Stimulated activated CD8-positive, alpha-beta memory T cell treated with anti-CD3 and anti-CD28 coated beads, Interleukin-15, amount 100 ng/mL, for 48 hours (primary cell): ENCODE measurements at regions not wholly inside any gene's neighbourhood (a gene's known extent, or its start where the extent isn't known, plus 50 kb on each side); places are given as distances from the start of the nearest gene placed in this dataset.
"Not testable (repeated sequence)": the region's sequence is repeated elsewhere in the genome, so short reads cannot be mapped to it uniquely, and the experiment has no call there.

ENCODE experiments used
- DNase-seq, 2 donors: peaks; one replicate each; pipeline ENCODE4 v3.0.0-alpha.2; 2020; ENCODE audit warnings: low read depth in 2 of 2

DNA sequence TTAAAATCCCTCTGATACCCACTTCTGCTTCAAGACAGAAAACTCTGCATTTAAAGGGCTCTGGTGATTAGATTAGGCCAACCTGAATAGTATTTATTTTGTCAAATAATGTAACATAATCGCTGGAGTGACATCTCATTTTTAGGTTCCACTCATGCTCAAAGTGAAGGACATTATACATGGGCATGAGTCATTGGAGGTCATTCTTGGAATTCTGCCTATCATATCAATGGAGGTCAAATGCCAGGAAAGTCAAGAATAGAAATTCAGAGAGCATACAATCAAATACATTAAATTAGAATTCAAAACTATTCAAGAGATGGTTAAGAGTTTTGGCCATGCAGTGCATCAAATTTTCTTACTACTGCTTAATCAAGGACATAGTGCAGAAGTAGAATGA, 50.8 kb upstream of the PRSS1 start:
- DNase-seq = no peak

DNA sequence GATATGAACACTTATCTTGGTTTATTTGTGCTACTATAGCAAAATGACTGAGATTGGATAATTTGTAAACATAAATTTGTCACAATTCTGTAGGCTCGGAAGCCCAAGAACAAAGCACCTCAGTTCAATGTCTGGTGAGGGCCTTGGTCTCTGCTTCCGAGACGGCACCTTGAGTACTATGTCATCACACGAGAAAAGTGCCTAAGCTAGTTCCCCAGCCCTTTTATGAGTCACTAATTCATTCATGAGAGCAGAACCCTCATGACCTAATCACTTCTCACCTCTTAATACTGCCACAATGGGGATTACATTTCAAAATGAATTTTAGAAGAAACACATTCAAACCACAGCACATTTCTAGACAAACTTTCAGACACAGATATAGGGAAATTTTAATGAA, 52.0 kb upstream of the PRSS1 start:
- DNase-seq = no peak

DNA sequence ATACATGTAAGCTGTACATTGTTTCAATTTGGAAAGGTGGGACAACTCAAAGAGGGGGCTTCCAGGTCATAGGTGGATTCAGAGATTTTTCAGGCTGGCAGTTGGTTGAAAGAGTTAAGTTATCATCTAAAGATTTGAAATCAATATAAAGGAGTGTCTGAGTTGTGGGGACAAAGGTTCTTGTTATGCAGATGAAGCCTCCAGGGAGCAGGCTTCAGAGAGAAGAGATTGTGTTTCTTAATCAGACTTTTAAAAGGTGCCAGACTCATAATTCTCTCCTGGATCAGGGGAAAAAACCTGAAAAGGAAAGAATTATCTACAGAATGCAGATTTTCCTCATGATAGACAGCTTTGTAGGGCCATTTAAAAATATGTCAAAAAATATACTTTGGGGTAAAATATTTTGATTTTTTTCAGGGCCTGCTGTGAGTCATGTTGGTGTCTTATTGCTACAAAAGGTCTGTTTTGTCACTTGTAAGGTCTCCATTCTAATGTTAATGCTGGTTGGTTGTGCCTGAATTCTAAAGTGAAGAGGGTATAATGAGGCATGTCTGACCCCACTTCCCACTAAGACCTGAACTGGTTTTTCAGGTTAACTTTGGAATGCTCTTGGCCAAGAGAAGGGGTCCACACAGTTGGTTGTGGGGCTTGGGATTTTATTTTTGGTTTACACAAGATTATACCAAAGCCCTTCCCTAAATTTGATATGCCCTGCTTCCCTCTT, 52.7 kb upstream of the PRSS1 start:
- DNase-seq = no peak

DNA sequence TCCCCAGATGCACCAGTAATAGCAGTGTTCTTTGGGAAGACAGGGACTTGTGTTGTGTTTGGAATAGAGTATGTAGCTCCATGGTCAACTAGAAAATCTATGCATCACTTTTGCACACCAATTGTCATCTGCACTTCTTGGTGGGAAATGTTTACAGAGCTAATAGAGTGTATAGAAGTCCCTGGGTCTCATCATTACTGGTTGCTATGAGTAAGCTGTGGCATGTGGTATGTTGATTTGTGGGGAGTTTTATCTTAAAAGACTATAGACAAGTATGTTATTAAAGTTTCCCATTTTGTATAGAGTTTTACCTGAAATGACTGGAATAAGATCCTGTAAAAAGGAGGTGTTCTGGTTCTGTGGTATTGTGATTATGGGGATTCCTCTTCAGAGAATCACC, 55.4 kb upstream of the PRSS1 start:
- no peak for DNase-seq

DNA sequence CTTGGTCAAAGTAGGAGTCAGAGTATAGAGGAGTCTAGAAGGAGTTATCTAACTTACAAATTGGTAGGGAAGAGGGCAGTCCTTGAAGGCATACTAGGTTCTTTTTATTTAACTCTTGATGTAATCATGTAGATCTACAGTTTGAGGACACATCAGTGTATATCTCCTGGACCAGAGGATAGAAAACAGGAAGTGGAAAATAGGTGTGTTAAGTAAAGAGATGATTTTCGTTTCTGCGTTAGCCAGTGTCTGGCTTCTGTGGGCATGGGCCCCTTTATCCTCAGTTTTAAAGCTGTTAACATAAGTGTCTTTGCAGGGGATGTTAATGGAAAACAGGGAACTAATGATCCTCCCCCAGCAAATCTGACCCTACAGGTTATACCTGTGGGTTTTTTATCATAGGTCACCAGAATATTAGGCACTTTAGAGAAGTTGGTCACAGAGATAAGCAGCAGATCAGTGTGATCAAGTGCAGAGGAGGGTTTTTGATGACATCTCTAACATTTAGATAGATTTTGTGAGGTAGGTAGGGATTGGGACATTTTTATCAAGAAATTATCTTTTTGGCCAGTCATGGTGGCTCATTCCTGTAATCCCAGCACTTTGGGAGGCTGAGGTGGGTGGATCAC, 58.6 kb upstream of the PRSS1 start:
- DNase-seq = no peak

DNA sequence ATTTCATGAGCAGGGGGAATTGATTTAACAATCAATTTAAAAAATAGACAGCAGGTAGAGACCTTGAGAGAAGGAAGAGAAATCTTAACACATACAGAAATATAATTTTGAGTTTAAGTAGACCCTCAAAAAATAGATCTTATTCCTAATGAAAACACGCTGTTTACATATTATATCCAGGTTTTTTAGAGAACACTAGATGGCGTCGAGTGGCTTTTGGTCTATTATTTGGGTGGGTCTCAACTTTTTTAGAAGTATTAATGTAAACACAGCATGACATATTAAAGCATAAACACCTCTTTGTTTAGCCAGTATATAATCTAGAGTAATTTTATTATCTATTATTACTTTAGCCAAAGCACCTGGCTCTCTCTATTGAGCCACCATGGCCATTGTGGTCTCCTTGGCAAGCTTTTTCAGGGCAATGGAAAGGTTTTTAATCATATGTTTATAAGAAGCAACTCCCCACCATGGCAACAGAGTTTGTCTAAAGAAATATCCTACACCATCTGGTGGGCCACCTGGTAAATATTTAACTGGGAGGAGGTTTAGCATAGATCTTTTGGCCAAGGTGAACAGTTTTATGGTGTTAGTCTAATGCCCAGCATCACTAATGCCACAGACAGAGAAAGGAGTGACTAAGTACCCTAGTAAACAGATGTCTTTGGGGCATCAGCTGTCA, 59.7 kb upstream of the PRSS1 start:
- DNase-seq = no peak

DNA sequence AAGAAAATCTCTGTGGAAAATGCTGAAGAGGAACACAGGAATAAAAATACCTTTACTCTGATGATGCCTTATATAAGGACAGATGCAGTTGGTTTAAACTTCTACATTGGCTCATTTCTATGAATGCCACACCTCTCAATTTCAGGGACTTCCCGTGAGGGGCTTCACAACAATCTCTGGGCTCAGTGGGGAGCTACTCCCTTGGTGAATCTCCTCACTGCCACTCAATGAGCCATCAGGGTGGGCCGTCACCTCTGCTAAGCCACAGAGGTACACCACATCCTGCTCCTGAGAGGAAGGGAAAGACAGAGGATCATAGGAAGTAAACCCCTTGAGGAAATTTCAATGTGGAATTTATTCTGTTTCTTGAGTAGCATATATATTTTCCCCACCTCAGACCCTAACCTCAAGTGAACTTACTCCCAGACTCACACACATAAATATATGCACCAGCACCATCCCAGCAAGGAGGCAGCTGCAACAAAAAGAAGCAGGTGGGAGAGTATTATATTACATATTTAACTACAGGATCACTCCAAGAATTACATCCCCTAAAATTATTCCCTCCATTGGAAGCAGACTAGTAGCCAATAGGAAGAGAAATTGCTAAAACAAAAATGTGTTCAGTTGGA, 63.3 kb upstream of the PRSS1 start:
- DNase-seq = peak in 1 of 2 donors; percentile 0

DNA sequence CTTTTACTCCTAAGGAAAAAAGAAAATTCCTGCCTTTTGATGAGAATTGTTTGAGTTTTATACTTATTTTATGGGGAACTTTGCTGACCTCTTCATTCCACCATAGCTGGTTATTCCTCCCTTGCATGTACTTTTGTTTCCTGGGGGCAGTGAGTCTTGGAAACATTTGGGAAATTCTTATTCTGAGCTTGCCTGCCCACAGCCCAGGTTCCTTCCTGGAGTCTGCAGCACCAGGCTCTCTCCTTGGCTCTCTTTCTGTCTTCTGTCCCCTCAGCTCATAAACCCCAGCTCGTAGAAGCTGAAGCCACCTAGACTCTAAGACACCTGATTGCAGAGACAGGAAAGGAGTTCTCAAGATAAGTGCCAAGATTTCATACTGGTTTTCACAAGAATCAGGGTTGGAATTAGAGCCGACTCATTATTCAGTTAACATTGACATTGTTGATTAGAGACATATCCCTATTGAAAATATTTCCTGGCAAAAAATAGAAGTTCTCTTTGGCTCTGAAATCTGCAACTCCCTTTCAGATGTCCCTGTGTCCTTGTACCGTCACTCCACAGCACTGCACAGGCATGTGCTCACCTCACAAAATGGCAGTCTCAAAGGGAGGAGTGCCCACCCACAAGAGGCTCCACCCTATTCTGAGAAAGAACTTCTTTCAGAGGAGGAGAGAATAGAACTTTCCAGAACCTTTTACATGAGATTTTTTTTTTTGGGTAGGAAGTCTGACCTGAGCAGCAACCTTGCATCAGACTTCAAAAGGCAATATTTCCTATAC, 67.8 kb upstream of the PRSS1 start:
- DNase-seq = no peak

DNA sequence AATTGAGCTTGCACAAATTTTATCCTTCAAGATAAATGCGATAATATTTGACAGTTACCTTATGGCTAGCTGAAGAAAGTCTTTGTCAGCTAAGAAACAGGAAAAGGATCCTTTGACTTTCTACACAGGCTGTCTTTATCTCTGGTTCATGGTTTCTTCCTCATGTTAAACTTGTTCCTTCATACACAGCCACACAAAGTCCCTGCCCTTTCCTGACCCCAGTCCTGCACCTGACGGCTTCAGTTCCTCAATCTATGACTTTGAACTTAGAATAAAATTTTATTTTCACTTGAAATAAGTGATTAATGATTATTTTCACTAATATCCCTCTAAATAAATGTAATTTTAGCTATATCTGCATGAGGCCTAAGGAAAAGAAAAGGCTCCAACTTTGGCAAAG, 77.8 kb upstream of the PRSS1 start:
- no peak for DNase-seq

DNA sequence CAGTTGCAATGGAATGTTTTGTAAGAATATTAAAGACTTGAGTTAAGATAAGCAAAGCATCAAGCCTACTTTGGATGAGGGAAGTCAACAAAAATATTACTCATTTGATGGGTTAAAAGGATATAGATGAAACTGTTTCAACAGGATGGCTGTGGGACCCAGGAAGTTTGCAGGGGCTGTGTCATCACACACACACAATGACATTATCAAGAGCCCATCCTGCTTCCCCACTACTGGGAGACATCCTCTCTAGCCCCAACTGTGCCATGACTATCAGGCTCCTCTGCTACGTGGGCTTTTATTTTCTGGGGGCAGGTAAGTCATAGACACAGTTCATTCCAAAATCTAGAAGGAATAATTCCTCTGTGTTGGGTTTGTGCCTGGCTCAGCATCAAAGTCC, 78.8 kb upstream of the PRSS1 start:
- no peak for DNase-seq

DNA sequence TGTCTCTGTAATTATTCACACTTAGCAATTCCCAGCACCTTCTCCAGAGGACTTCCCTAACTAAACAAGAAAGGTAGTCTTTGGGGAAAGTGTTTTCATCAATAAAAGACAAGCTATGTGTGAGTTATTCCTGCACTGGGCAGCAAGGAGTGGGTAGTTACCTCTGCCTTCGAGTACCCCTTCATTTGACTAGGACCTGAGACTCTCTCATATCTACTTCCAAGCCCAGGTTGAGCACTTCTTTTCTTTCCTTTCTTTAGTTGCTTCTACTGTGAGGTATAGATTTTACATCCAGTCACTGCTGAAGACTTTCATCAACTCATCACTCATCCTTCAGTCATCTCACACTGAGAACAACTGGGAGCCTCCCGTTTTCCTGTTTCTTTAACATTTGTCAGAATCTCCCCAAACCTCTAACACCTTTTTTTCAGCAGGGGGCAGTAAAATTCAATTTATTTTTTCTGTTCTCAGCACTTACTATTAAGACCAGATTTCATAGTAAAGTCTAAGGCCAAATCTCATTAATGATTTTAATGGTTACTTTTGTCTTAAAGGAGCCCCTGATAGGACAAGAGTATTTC, 80.1 kb upstream of the PRSS1 start:
- DNase-seq = no peak

DNA sequence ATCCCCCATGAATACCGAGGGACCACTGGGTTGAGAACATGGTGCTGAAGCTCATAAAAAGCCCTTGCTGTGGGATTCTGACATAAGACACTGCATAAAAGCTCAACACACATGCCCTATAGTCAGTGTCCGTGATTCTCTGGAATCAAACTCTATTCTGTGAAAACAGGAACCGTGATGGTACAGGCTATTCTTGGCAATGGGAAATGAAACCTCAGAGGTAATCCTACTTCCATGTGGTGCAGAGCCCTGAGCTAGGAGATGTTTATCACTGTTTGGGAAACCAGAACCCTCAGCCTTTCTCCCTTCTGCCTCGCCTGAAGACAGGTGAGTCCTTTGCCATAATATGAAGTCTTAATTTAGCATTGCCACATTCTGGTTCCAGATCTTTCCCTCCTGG, 80.8 kb upstream of the PRSS1 start:
- DNase-seq = no peak

DNA sequence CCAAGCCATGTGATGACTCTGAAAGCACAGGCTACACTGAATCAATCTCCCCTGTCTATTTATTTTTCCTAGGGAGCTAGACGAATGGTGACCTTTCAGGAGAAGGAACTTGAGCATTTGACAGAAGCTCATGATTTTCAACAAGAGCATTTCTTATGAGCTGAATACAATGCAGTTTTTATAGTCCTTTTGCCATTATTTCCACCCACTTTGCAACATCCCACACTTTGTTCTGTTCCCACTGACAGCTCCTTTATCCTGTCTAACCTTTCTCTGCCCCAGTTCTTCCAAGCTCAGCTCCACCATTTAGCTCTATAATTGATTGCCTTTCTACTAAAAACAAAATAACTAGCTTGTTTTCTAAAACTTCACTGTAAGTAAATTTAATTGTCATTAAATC, 91.9 kb upstream of the PRSS1 start:
- no peak for DNase-seq

DNA sequence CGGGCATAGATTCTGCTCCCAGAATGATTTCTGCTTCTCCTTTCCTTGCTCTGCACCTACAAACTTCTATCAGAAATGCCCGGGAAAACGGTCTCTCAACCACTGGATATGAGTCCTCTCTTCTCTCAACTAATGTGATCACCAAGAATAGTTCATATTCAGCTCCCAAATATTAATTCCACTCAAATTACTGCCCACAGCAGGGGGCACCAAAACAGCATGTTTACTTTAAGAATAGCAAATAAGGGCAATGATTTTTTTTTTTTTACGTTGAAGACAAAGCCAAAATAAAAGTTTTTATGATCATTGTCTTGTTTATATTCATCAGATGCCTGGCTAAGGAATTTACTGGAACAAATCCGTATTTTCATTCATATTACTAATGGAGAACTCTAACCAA, 94.9 kb upstream of the PRSS1 start:
- no peak for DNase-seq

DNA sequence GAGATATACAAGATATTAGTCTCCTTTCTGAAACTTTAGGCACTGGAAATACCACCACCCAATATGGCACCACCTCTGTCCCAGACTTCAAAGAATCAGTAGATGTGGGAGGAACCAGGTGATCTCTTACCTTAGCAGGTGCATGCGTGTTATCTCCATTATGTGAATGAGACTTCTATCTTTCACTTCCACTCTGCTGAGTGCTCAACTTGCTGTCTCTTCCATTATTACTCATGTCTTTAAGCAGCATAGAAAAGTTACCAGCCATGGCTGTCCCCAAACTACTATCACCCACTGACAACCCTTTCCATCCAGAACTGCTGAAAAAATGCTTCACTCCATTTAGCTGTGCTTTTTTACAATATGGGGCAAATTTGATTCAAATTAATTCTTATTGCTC, 101.5 kb upstream of the PRSS1 start:
- DNase-seq = no peak

DNA sequence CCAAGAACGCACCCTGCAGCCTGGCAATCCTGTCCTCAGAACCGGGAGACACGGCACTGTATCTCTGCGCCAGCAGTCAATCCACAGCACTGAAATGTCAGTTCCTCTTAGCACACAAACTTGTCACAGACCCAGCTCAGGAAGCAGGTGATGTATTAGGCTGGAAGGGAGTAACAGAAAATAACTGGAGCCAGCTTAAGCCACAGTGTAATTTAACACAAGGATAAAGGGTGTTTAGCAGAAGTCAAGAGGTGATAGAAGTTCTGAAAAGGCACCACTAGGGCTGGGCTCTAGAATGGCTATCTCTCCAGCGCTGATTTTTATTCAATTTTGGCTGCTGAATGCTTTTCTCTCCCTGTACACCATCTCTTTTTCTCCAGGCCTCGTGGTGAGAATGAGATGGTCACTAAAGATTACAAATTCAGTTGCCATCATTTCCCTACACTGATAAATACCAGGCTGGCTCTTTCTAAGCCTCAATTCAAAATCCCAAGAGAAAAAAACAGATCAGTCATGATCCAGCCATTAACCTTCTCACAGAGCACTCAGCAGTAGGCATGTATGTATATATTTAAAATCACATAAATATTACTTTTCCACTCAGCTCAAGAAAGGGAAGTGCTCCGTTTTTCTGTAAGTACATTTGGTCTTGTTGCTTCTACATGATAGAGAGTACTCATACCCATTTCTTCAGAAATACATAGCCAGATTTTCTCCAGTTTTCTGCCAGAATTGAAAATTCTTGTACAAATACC, 102.7 kb upstream of the PRSS1 start:
- DNase-seq = no peak

DNA sequence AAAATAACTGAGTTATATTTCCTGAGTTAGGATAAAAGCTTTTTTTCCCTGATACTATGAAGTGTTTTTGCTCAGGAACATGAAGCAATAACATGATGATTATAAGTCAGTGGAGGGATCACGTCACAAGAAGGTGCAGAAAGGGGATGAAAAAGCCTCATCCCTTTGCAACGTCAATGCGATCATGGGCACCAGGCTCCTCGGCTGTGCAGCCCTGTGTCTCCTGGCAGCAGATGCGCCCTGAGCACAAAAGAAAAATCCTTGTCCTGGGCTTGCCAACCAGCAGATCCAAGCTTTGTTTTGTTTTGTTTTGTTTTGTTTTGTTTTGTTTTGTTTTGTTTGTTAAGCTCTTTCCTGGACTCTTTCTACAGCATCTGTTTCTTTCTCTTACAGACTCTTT, 103.5 kb upstream of the PRSS1 start:
- no peak for DNase-seq

DNA sequence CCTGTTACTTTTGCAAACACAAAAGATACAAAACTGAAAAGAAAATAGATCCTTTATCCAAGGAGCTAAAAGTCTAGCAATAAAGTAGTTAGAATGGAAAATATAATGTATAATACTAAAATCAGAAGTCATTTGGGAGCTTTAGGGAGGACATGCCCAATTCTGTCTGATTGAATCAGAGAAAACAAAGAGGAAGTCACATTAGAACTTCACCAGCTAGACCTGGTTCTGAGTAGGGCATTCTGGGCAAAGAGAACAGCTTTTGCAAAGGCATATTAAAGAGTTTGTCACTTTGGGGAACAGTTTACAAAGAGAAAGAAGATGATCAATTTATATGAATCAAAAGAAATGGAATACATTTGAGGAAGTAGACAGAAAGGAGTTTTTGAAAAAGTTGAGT, 107.0 kb upstream of the PRSS1 start:
- DNase-seq = no peak

DNA sequence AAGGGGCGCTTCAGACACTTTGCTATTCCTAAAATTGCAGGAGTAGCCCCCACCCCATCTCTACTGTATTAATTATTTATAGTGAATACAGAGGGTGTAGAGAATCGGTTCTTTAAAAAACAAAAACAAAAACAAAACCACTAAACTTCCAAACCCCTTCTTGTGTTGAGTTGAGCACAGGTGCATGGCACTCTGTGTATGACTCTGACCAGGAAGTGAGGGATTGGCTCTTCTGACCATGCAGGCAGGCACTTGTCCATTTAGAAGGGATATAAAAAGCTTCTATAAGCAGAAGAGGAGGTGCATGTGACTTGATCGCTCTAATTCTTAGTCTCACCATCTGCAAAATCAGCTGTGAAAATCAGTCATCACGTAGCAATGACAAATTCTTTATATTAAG, 108.0 kb upstream of the PRSS1 start:
- not testable (repeated sequence) for DNase-seq

DNA sequence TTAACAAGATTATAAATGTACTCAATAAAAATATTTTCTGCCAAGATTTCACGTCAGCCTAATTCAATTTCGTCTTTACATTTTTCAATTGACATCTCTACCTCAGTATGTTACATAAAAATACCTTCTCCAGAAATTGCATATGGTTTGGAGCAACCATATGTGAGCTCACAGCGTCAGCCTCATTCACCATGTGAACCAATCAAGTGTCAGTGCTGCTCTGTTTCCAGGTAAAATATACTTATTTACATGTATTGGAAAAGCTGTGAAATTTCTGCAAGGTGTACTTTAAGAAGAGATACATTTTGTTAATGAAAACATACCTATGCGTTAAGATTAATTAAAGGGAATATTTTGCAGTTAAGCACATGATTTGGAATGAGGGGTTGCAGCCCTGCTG, 110.7 kb upstream of the PRSS1 start:
- no peak for DNase-seq

DNA sequence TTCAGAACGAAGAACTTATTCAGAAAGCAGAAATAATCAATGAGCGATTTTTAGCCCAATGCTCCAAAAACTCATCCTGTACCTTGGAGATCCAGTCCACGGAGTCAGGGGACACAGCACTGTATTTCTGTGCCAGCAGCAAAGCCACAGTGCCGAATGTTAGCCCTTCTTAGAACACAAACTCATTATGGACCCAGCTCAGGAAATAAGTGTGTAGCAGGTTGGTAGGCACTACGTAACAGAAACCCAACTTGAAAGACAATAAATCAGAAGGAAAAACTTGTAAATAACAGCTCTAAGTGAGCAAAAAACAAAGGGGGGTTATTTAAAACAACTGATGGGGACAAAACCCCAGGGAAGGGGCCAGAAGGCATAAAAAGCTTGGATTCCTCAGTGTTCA, 112.0 kb upstream of the PRSS1 start:
- no peak for DNase-seq
